H1 (cell line): ENCODE measurements at regions not wholly inside any gene's neighbourhood (a gene's known extent, or its start where the extent isn't known, plus 50 kb on each side); places are given as distances from the start of the nearest gene placed in this dataset.

ENCODE experiments used
- CTCF ChIA-PET: fragments of 300-600 bp; sonication (Branson Sonifier 250); formaldehyde crosslinking; loops from one replicate; lab custom pipeline; 2021; ENCODE audit not compliant: partially characterized antibody; lab: Charles Lee
- POLR2A ChIA-PET: fragments of 300-600 bp; sonication (Branson Sonifier 250); formaldehyde crosslinking; loops from one replicate; lab custom pipeline; 2021; ENCODE audit warnings: inconsistent platforms; ENCODE audit not compliant: partially characterized antibody; lab: Charles Lee
- DNase-seq, 2 experiments: peaks; one replicate each; pipeline versions ENCODE4 v3.0.0 to v3.0.0-alpha.2; 2010 to 2022; ENCODE audit warnings: low spot score in 2 of 2, low read depth in 1 of 2, mixed read lengths in 1 of 2
- FAIRE-seq: peaks from 2 replicates; lab custom pipeline; 2011; peaks lifted over from hg19 to GRCh38; lab: Jason Lieb, UNC
- H2AFZ ChIP-seq: 2 replicates; pipeline ENCODE4 v1.8.1; 2012; ENCODE audit warnings: low read length, inconsistent platforms
- H2AK5ac ChIP-seq: 2 replicates; pipeline ENCODE4 v1.6.1; 2013; ENCODE audit warnings: low read depth, low read length
- H2BK120ac ChIP-seq: replicated peaks from 2 replicates; pipeline ENCODE3; 2013; ENCODE audit warnings: low read depth, low read length, inconsistent platforms
- H2BK12ac ChIP-seq: 2 replicates; pipeline ENCODE4 v1.6.1; 2013; ENCODE audit warnings: low read depth, low read length
- H2BK15ac ChIP-seq: 2 replicates; pipeline ENCODE4 v1.6.1; 2013; ENCODE audit warnings: low read length
- H2BK20ac ChIP-seq: 2 replicates; pipeline ENCODE4 v1.6.1; 2013; ENCODE audit warnings: low read length
- H2BK5ac ChIP-seq: 2 replicates; pipeline ENCODE4 v1.6.1; 2013; ENCODE audit warnings: low read depth, low read length
- H3K14ac ChIP-seq: 2 replicates; pipeline ENCODE4 v1.6.1; 2013; ENCODE audit warnings: inconsistent platforms; ENCODE audit not compliant: insufficient read length
- H3K18ac ChIP-seq: 2 replicates; pipeline ENCODE4 v1.6.1; 2013; ENCODE audit warnings: low read length; ENCODE audit errors: extremely low read depth
- H3K23ac ChIP-seq: 2 replicates; pipeline ENCODE4 v1.6.1; 2013; ENCODE audit warnings: inconsistent platforms; ENCODE audit not compliant: insufficient read length
- H3K23me2 ChIP-seq: 2 replicates; pipeline ENCODE4 v1.6.1; 2013; ENCODE audit warnings: low read depth, low read length
- H3K27ac ChIP-seq: 2 replicates; pipeline ENCODE4 v1.6.1; 2011; ENCODE audit warnings: low read depth, low read length, inconsistent platforms
- H3K27me3 ChIP-seq, 4 experiments: replicated peaks in 1 of 4; 1 replicate in 1 of 4; 2 replicates in 3 of 4; pipeline versions ENCODE4 v1.6.1 to v1.8.1; 2011 to 2013; ENCODE audit warnings: low read length in 3 of 4, mild to moderate bottlenecking in 3 of 4, inconsistent platforms in 2 of 4, mixed read lengths in 2 of 4, moderate library complexity in 1 of 4; ENCODE audit not compliant: control insufficient read depth in 3 of 4, insufficient read depth in 3 of 4; ENCODE audit errors: extremely low read depth in 1 of 4
- H3K36me3 ChIP-seq, 4 experiments: 2 replicates each; pipeline versions ENCODE4 v1.6.1 to v1.8.1; 2011 to 2013; ENCODE audit warnings: mild to moderate bottlenecking in 4 of 4, low read length in 3 of 4, moderate library complexity in 2 of 4, control low read depth in 1 of 4, inconsistent platforms in 1 of 4; ENCODE audit not compliant: insufficient read depth in 4 of 4, control insufficient read depth in 2 of 4
- H3K4ac ChIP-seq: replicated peaks from 2 replicates; pipeline ENCODE3; 2013; ENCODE audit warnings: low read length, low read depth, mixed read lengths, inconsistent platforms; ENCODE audit not compliant: insufficient read length
- H3K4me1 ChIP-seq, 4 experiments: replicated peaks in 1 of 4; 1 replicate in 1 of 4; 2 replicates in 3 of 4; pipeline versions ENCODE4 v1.6.1 to v1.8.1; 2011 to 2013; ENCODE audit warnings: low read length in 3 of 4, inconsistent platforms in 2 of 4, mixed read lengths in 1 of 4; ENCODE audit not compliant: insufficient read depth in 4 of 4, control insufficient read depth in 3 of 4
- H3K4me2 ChIP-seq, 2 experiments: 2 replicates each; pipeline versions ENCODE4 v1.6.1 to v1.8.1; 2011 to 2013; ENCODE audit warnings: low read depth in 2 of 2, low read length in 2 of 2, control low read depth in 1 of 2, inconsistent platforms in 1 of 2, mild to moderate bottlenecking in 1 of 2; ENCODE audit not compliant: insufficient read depth in 1 of 2
- H3K4me3 ChIP-seq, 4 experiments: fragments of 200-600, 300-600 bp in 1 of 4; sonication (generic), shearing (Covaris generic), sonication (Bioruptor Twin) in 1 of 4; 2 replicates each; pipeline versions ENCODE4 v1.5.1 to v1.8.1; 2011 to 2016; ENCODE audit warnings: low read length in 4 of 4, low read depth in 3 of 4, control low read depth in 2 of 4, inconsistent platforms in 2 of 4, mild to moderate bottlenecking in 2 of 4, mixed read lengths in 1 of 4, moderate library complexity in 1 of 4; ENCODE audit not compliant: insufficient read depth in 2 of 4; ENCODE audit errors: extremely low read depth in 1 of 4
- H3K56ac ChIP-seq: replicated peaks from 2 replicates; pipeline ENCODE3; 2013; ENCODE audit warnings: low read depth, mild to moderate bottlenecking, mixed read lengths, low read length, inconsistent platforms; ENCODE audit not compliant: insufficient read length
- H3K79me1 ChIP-seq: 2 replicates; pipeline ENCODE4 v1.6.1; 2013; ENCODE audit warnings: low read depth, low read length, control low read depth
- H3K79me2 ChIP-seq, 2 experiments: 2 replicates each; pipeline versions ENCODE4 v1.6.1 to v1.8.1; 2012 to 2013; ENCODE audit warnings: low read length in 2 of 2, mild to moderate bottlenecking in 2 of 2, inconsistent platforms in 1 of 2; ENCODE audit not compliant: insufficient read depth in 2 of 2, control insufficient read depth in 1 of 2
- H3K9ac ChIP-seq, 4 experiments: replicated peaks in 1 of 4; 1 replicate in 1 of 4; 2 replicates in 3 of 4; pipeline versions ENCODE4 v1.6.1 to v1.8.1; 2011 to 2013; ENCODE audit warnings: low read depth in 3 of 4, low read length in 3 of 4, control low read depth in 2 of 4, mild to moderate bottlenecking in 2 of 4, moderate library complexity in 2 of 4, inconsistent platforms in 1 of 4; ENCODE audit errors: extremely low read depth in 1 of 4
- H3K9me3 ChIP-seq, 2 experiments: 2 replicates each; pipeline versions ENCODE4 v1.6.1 to v1.8.1; 2012 to 2013; ENCODE audit warnings: mild to moderate bottlenecking in 2 of 2, moderate library complexity in 2 of 2, control low read depth in 1 of 2, inconsistent platforms in 1 of 2, low read depth in 1 of 2, low read length in 1 of 2, mixed read lengths in 1 of 2; ENCODE audit not compliant: insufficient read depth in 2 of 2
- H4K20me1 ChIP-seq, 2 experiments: replicated peaks in 1 of 2; 2 replicates each; pipeline versions ENCODE3 to v1.8.1; 2011 to 2013; ENCODE audit warnings: inconsistent platforms in 2 of 2, low read length in 2 of 2, mild to moderate bottlenecking in 1 of 2; ENCODE audit not compliant: insufficient read depth in 2 of 2, control insufficient read depth in 1 of 2
- H4K5ac ChIP-seq: 2 replicates; pipeline ENCODE4 v1.6.1; 2013; ENCODE audit warnings: low read length, low read depth, mixed read lengths, inconsistent platforms; ENCODE audit not compliant: insufficient read length
- H4K8ac ChIP-seq: 2 replicates; pipeline ENCODE4 v1.8.0; 2013; ENCODE audit warnings: mild to moderate bottlenecking, moderate library complexity, low read length, inconsistent platforms; ENCODE audit not compliant: insufficient read depth; ENCODE audit errors: extremely low read depth
- H4K91ac ChIP-seq: replicated peaks from 2 replicates; pipeline ENCODE3; 2013; ENCODE audit warnings: low read length, mixed read lengths, inconsistent platforms; ENCODE audit not compliant: insufficient read length
- CHD2 ChIP-seq: IDR thresholded peaks from 2 replicates; pipeline ENCODE4 v1.6.1; 2012; ENCODE audit warnings: low read length, improper control_type of control experiment
- CTCF ChIP-seq, 3 experiments: IDR thresholded peaks; 1 replicate in 2 of 3; 2 replicates in 1 of 3; pipeline versions ENCODE4 v1.5.1 to v1.6.1; 2011; ENCODE audit warnings: low read length in 3 of 3, mild to moderate bottlenecking in 3 of 3, inconsistent platforms in 2 of 3, low read depth in 1 of 3, moderate library complexity in 1 of 3; ENCODE audit not compliant: insufficient read depth in 1 of 3; ENCODE audit errors: control extremely low read depth in 1 of 3
- GTF2F1 ChIP-seq: IDR thresholded peaks from 2 replicates; pipeline ENCODE4 v1.6.1; 2012; ENCODE audit warnings: low read depth, low read length, improper control_type of control experiment, borderline replicate concordance
- KDM5A ChIP-seq: fragments of 200-600 bp; IDR thresholded peaks from 2 replicates; pipeline ENCODE4 v1.7.1; 2012; ENCODE audit warnings: mild to moderate bottlenecking, low read length, inconsistent platforms, mixed read lengths
- PHF8 ChIP-seq: fragments of 200-600 bp; sonication (generic); conservative IDR thresholded peaks from 2 replicates; pipeline ENCODE4 v1.7.1; 2012; ENCODE audit warnings: low read depth, mild to moderate bottlenecking, inconsistent platforms, low read length, moderate library complexity
- RAD21 ChIP-seq, 2 experiments: IDR thresholded peaks in 1 of 2; conservative IDR thresholded peaks in 1 of 2; 2 replicates each; pipeline ENCODE4 v1.6.1; 2011; ENCODE audit warnings: low read depth in 2 of 2, low read length in 2 of 2, improper control_type of control experiment in 1 of 2, inconsistent platforms in 1 of 2, mild to moderate bottlenecking in 1 of 2, moderate library complexity in 1 of 2
- SAP30 ChIP-seq: fragments of 300-600 bp; sonication (generic); IDR thresholded peaks from 2 replicates; pipeline ENCODE4 v1.7.1; 2012; ENCODE audit warnings: low read length, moderate library complexity, mild to moderate bottlenecking, inconsistent platforms; ENCODE audit not compliant: insufficient read depth, insufficient replicate concordance
- SIN3A ChIP-seq, 2 experiments: IDR thresholded peaks in 1 of 2; conservative IDR thresholded peaks in 1 of 2; 2 replicates each; pipeline ENCODE4 v1.6.1; 2011 to 2012; ENCODE audit warnings: low read length in 2 of 2, improper control_type of control experiment in 1 of 2, low read depth in 1 of 2, mild to moderate bottlenecking in 1 of 2
- TEAD4 ChIP-seq: IDR thresholded peaks from 2 replicates; pipeline ENCODE4 v1.6.1; 2012; ENCODE audit warnings: low read depth, low read length, inconsistent platforms, mixed read lengths
- WGBS, 2 experiments: shearing (Covaris generic) in 1 of 2; methylation state at CpG; one replicate each; pipeline versions ENCODE4 v1.1.6 to v1.1.7; 2013 to 2015; ENCODE audit warnings: low lambda C conversion rate in 2 of 2, mixed read lengths in 2 of 2, inconsistent platforms in 1 of 2, low coverage in 1 of 2, missing lambda C conversion rate in 1 of 2; ENCODE audit not compliant: insufficient replicate concordance in 2 of 2, insufficient coverage in 1 of 2, insufficient read length in 1 of 2; ENCODE audit errors: extremely low coverage in 1 of 2, missing lambda C conversion rate in 1 of 2; 5-methylcytosine and 5-hydroxymethylcytosine counted together
- TF ChIP-seq, protein P1 (sequence below): IDR thresholded peaks from 2 replicates; pipeline ENCODE4 v1.6.1; 2012; ENCODE audit warnings: inconsistent platforms

DNA sequence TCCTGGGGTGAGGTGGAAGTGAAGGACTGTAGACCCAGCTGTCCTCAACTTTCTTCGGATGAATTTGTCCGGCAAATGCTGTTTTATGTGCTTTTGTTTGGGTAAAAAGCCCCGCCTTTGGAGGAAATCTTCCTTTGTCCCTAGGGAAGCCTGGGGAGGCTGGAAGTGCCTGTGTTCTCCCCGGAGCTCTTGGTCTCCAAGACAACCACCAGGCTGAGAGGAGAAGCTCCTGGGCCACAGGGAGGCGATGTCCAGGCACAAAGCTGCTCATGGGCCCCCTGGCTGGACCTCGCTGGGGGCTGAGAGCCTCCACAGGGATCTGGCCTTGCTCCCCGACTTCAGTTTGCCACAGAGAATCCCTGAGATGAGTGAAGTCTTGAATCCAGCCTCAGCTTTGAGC lies 293.1 kb upstream of the N4BP1 start:
- H3K4me3 ChIP-seq = no peak overlapping the region
- no peak overlapping the region for H4K91ac ChIP-seq
- H2AFZ ChIP-seq = no peak overlapping the region
- H4K20me1 ChIP-seq = no peaks in the 10 kb centered on the region
- no peak overlapping the region for H3K27ac ChIP-seq
- H2BK15ac ChIP-seq = no peak overlapping the region; the same call in 1 of the 2 replicates
- no peak overlapping the region for H2BK5ac ChIP-seq
- H3K9me3 ChIP-seq = no peaks in the 10 kb centered on the region
- ChIA-PET POLR2A (no interaction called here), CTCF (interaction anchor here (0.9 to 3.0 kb wide), 19 partner anchors 8 to 450 kb away, joined by 3 to 19 read pairs (median 4); no protein-coding TSS in a partner anchor)
- FAIRE-seq (no peak), DNase-seq (no peak)
- no peaks in the 10 kb centered on the region for H3K36me3 ChIP-seq
- H3K79me1 ChIP-seq = no peaks in the 10 kb centered on the region
- no peak overlapping the region for H4K8ac ChIP-seq
- no peak overlapping the region for H3K4ac ChIP-seq
- H2BK20ac ChIP-seq = no peak overlapping the region
- no peaks in the 10 kb centered on the region; a peak in 1 of 7 replicates for H3K27me3 ChIP-seq
- no peaks in the 10 kb centered on the region for H3K79me2 ChIP-seq
- H2BK12ac ChIP-seq = no peak overlapping the region
- H2BK120ac ChIP-seq = no peak overlapping the region
- no peak overlapping the region; a peak in 1 of 4 replicates for H3K4me2 ChIP-seq
- H3K23ac ChIP-seq = no peak overlapping the region
- 86% methylated on average over 7 of the region's 7 CpGs; no CpG with 5 or more reads in 1 of the 2 experiments for WGBS, 2 experiments
- H3K9ac ChIP-seq = no peak overlapping the region
- H3K56ac ChIP-seq = no peak overlapping the region
- H3K18ac ChIP-seq = no peak overlapping the region
- H2AK5ac ChIP-seq = no peak overlapping the region
- peaks cover 0 to 3% (median 1%) of the 10 kb centered on the region in 4 experiments; a peak in 2 of 7 replicates for H3K4me1 ChIP-seq
- H3K14ac ChIP-seq = no peak overlapping the region
- no peaks in the 10 kb centered on the region for H3K23me2 ChIP-seq
- H4K5ac ChIP-seq = no peak overlapping the region
- TF ChIP-seq PHF8 (no peak), SIN3A (conservative IDR thresholded peaks at IDR 0.05 in 1 of 2, IDR thresholded peaks at IDR 0.05 in 1 of 2; ENCODE audit: low read depth in 1 of 2, low read length in 2 of 2) (no peak), KDM5A (no peak), CTCF (IDR thresholded peaks at IDR 0.05; ENCODE audit: control extremely low read depth in 1 of 3, insufficient read depth in 1 of 3, low read depth in 1 of 3, low read length in 3 of 3) (peak; percentile 39 to 44 (median 40)), GTF2F1 (no peak), RAD21 (IDR thresholded peaks at IDR 0.05 in 1 of 2, conservative IDR thresholded peaks at IDR 0.05 in 1 of 2; ENCODE audit: low read depth in 2 of 2, low read length in 2 of 2) (peak; percentile 13 to 45; a peak in 3 of 4 replicates), TEAD4 (no peak), SAP30 (no peak), CHD2 (no peak)
- TF ChIP-seq, protein P1, sequence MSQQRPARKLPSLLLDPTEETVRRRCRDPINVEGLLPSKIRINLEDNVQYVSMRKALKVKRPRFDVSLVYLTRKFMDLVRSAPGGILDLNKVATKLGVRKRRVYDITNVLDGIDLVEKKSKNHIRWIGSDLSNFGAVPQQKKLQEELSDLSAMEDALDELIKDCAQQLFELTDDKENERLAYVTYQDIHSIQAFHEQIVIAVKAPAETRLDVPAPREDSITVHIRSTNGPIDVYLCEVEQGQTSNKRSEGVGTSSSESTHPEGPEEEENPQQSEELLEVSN = no peak
